K562 (cell line): ENCODE measurements at regions not wholly inside any gene's neighbourhood (a gene's known extent, or its start where the extent isn't known, plus 50 kb on each side); places are given as distances from the start of the nearest gene placed in this dataset.

Experiments
- RFX5 ChIP-seq: IDR thresholded peaks from 2 replicates; pipeline ENCODE4 v1.6.1; 2011; ENCODE audit warnings: low read depth, mild to moderate bottlenecking, improper control_type of control experiment, low read length
- TBP ChIP-seq: optimal IDR thresholded peaks from 2 replicates; pipeline ENCODE3; 2011; ENCODE audit warnings: low read depth, low read length, improper control_type of control experiment
- TF ChIP-seq, protein P1 (sequence below), 3 experiments: IDR thresholded peaks in 2 of 3; conservative IDR thresholded peaks in 1 of 3; 2 replicates each; pipeline ENCODE4 v1.5.1; 2011 to 2012; ENCODE audit warnings: low read length in 3 of 3, mild to moderate bottlenecking in 3 of 3, control low read depth in 2 of 3, improper control_type of control experiment in 1 of 3, inconsistent platforms in 1 of 3, low read depth in 1 of 3, mixed read lengths in 1 of 3, moderate library complexity in 1 of 3; ENCODE audit not compliant: insufficient read depth in 2 of 3
- TF ChIP-seq, protein P2 (sequence below): sonication (generic); formaldehyde crosslinking; IDR thresholded peaks from 2 replicates; pipeline ENCODE4 v1.8.1; 2023; ENCODE audit warnings: mild to moderate bottlenecking, missing genetic modification reagents, moderate library complexity

DNA sequence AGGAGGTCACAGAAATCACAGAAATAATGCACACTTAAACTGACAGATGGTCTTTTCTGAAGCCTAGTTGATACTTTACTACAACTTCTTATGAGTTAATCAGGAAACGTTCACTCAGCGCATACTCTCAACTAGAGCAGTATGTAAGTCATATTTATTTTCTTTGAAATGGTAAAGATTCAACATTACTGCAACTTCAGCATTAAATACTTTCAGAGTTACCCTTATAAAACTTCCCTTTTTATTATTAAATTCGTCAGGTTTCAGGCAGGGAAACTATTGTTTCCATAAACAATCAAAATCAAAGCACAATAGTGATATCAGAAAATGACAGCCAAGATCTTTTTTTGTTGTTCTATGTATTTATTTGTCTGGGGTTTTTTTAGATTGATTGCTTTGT is 222.6 kb upstream of the RND3 start:
- TF ChIP-seq, protein P1, sequence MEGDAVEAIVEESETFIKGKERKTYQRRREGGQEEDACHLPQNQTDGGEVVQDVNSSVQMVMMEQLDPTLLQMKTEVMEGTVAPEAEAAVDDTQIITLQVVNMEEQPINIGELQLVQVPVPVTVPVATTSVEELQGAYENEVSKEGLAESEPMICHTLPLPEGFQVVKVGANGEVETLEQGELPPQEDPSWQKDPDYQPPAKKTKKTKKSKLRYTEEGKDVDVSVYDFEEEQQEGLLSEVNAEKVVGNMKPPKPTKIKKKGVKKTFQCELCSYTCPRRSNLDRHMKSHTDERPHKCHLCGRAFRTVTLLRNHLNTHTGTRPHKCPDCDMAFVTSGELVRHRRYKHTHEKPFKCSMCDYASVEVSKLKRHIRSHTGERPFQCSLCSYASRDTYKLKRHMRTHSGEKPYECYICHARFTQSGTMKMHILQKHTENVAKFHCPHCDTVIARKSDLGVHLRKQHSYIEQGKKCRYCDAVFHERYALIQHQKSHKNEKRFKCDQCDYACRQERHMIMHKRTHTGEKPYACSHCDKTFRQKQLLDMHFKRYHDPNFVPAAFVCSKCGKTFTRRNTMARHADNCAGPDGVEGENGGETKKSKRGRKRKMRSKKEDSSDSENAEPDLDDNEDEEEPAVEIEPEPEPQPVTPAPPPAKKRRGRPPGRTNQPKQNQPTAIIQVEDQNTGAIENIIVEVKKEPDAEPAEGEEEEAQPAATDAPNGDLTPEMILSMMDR (IDR thresholded peaks at IDR 0.05 in 2 of 3, conservative IDR thresholded peaks at IDR 0.05 in 1 of 3; ENCODE audit: insufficient read depth in 2 of 3, low read depth in 1 of 3, low read length in 3 of 3) = no peak
- no peak for TF ChIP-seq TBP
- TF ChIP-seq, protein P2, sequence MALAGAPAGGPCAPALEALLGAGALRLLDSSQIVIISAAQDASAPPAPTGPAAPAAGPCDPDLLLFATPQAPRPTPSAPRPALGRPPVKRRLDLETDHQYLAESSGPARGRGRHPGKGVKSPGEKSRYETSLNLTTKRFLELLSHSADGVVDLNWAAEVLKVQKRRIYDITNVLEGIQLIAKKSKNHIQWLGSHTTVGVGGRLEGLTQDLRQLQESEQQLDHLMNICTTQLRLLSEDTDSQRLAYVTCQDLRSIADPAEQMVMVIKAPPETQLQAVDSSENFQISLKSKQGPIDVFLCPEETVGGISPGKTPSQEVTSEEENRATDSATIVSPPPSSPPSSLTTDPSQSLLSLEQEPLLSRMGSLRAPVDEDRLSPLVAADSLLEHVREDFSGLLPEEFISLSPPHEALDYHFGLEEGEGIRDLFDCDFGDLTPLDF = no peak
- no peak for TF ChIP-seq RFX5
